ENCODE measurements at regions not wholly inside any gene's neighbourhood (a gene's known extent, or its start where the extent isn't known, plus 50 kb on each side); places are given as distances from the start of the nearest gene placed in this dataset.

- WGBS, 2 experiments (ENCODE audit: low coverage in 1 of 2, low lambda C conversion rate in 2 of 2, missing lambda C conversion rate in 2 of 2) = 37 to 39% methylated on average over 10 of the region's 10 CpGs
- Histone ChIP-seq H3K4me3 (no peak overlapping the region), H3K36me3 (ENCODE audit: low read depth) (no peaks in the 10 kb centered on the region), H3K9me3 (ENCODE audit: low read depth) (no peaks in the 10 kb centered on the region), H3K4me2 (ENCODE audit: unreplicated experiment) (no peak overlapping the region), H4K20me1 (ENCODE audit: insufficient read depth) (no peaks in the 10 kb centered on the region), H3K79me2 (ENCODE audit: insufficient read depth) (no peaks in the 10 kb centered on the region), H3K9ac (no peak overlapping the region), H3K4me1 (ENCODE audit: insufficient read depth) (no peaks in the 10 kb centered on the region), H2AFZ (no peak overlapping the region), H3K27me3 (replicated peaks; ENCODE audit: insufficient read depth) (peaks cover 27% of the 10 kb centered on the region), H3K27ac (no peak overlapping the region), H3F3A (ENCODE audit: insufficient read depth) (no peaks in the 10 kb centered on the region), H3K9me2 (ENCODE audit: insufficient read depth) (no peaks in the 10 kb centered on the region)
- in situ Hi-C loops (cut with MboI) = no loop called here
- no peak for DNase-seq
- TF ChIP-seq EZH2phosphoT487 (IDR thresholded peaks at IDR 0.05; ENCODE audit: insufficient read depth, low read depth) = no peak
- no peak for TF ChIP-seq EZH2 (IDR thresholded peaks at IDR 0.05; ENCODE audit: insufficient read depth, poor library complexity, severe bottlenecking)
Measured at GRCh38 chr2:105183555-105184323, 57.8 kb upstream of the GPR45 start.

GRCh38 chr2:105184420-105184819 is 57.1 kb upstream of the GPR45 start:
- Histone ChIP-seq H3K79me2 (ENCODE audit: insufficient read depth) (no peaks in the 10 kb centered on the region), H3K9ac (no peak overlapping the region), H3K27ac (no peak overlapping the region), H3F3A (ENCODE audit: insufficient read depth) (no peaks in the 10 kb centered on the region), H3K4me3 (no peak overlapping the region), H3K4me1 (ENCODE audit: insufficient read depth) (no peaks in the 10 kb centered on the region), H4K20me1 (ENCODE audit: insufficient read depth) (no peaks in the 10 kb centered on the region), H3K27me3 (replicated peaks; ENCODE audit: insufficient read depth) (peaks cover 27% of the 10 kb centered on the region), H3K9me2 (ENCODE audit: insufficient read depth) (no peaks in the 10 kb centered on the region), H3K36me3 (ENCODE audit: low read depth) (no peaks in the 10 kb centered on the region), H2AFZ (no peak overlapping the region), H3K9me3 (ENCODE audit: low read depth) (no peaks in the 10 kb centered on the region), H3K4me2 (ENCODE audit: unreplicated experiment) (no peak overlapping the region)
- 42 to 43% methylated on average over 8 of the region's 8 CpGs for WGBS, 2 experiments (ENCODE audit: low coverage in 1 of 2, low lambda C conversion rate in 2 of 2, missing lambda C conversion rate in 2 of 2)
- no peak for TF ChIP-seq EZH2 (IDR thresholded peaks at IDR 0.05; ENCODE audit: insufficient read depth, poor library complexity, severe bottlenecking)
- TF ChIP-seq EZH2phosphoT487 (IDR thresholded peaks at IDR 0.05; ENCODE audit: insufficient read depth, low read depth) = no peak
- no peak for DNase-seq
- in situ Hi-C loops (cut with MboI) = no loop called here

GRCh38 chr2:105186967-105187498 is 54.5 kb upstream of the GPR45 start:
- no peaks in the 10 kb centered on the region for H3K9me2 ChIP-seq (ENCODE audit: insufficient read depth)
- no peaks in the 10 kb centered on the region for H3K79me2 ChIP-seq (ENCODE audit: insufficient read depth)
- H3K27ac ChIP-seq = no peak overlapping the region
- H3K9me3 ChIP-seq (ENCODE audit: low read depth) = no peaks in the 10 kb centered on the region
- H3K27me3 ChIP-seq (replicated peaks; ENCODE audit: insufficient read depth) = peaks cover 21% of the 10 kb centered on the region; the same call in 1 of the 2 replicates
- in situ Hi-C loops (cut with MboI) = no loop called here
- TF ChIP-seq EZH2 (IDR thresholded peaks at IDR 0.05; ENCODE audit: insufficient read depth, poor library complexity, severe bottlenecking) (no peak), EZH2phosphoT487 (IDR thresholded peaks at IDR 0.05; ENCODE audit: insufficient read depth, low read depth) (no peak)
- no peak for DNase-seq
- H3K4me1 ChIP-seq (ENCODE audit: insufficient read depth) = no peaks in the 10 kb centered on the region
- WGBS, 2 experiments (ENCODE audit: low coverage in 1 of 2, low lambda C conversion rate in 2 of 2, missing lambda C conversion rate in 2 of 2) = 40 to 44% methylated on average over 6 of the region's 6 CpGs
- no peaks in the 10 kb centered on the region for H3F3A ChIP-seq (ENCODE audit: insufficient read depth)
- H4K20me1 ChIP-seq (ENCODE audit: insufficient read depth) = no peaks in the 10 kb centered on the region
- no peaks in the 10 kb centered on the region for H3K36me3 ChIP-seq (ENCODE audit: low read depth)
- no peak overlapping the region for H3K9ac ChIP-seq
- H2AFZ ChIP-seq = no peak overlapping the region
- H3K4me2 ChIP-seq (ENCODE audit: unreplicated experiment) = no peak overlapping the region
- no peak overlapping the region for H3K4me3 ChIP-seq

GRCh38 chr2:105187531-105187930 is 54.0 kb upstream of the GPR45 start:
- H3K4me1 ChIP-seq (ENCODE audit: insufficient read depth) = no peaks in the 10 kb centered on the region
- no peak overlapping the region for H3K27ac ChIP-seq
- in situ Hi-C loops (cut with MboI) = no loop called here
- no peak overlapping the region for H3K4me3 ChIP-seq
- 42 to 46% methylated on average over 7 of the region's 7 CpGs for WGBS, 2 experiments (ENCODE audit: low coverage in 1 of 2, low lambda C conversion rate in 2 of 2, missing lambda C conversion rate in 2 of 2)
- H3K4me2 ChIP-seq (ENCODE audit: unreplicated experiment) = no peak overlapping the region
- no peaks in the 10 kb centered on the region for H3K36me3 ChIP-seq (ENCODE audit: low read depth)
- H3K9me3 ChIP-seq (ENCODE audit: low read depth) = no peaks in the 10 kb centered on the region
- H2AFZ ChIP-seq = no peak overlapping the region
- H4K20me1 ChIP-seq (ENCODE audit: insufficient read depth) = no peaks in the 10 kb centered on the region
- peak; percentile 7 for DNase-seq
- H3K9me2 ChIP-seq (ENCODE audit: insufficient read depth) = no peaks in the 10 kb centered on the region
- H3K79me2 ChIP-seq (ENCODE audit: insufficient read depth) = no peaks in the 10 kb centered on the region
- peaks cover 21% of the 10 kb centered on the region; the same call in 1 of the 2 replicates for H3K27me3 ChIP-seq (replicated peaks; ENCODE audit: insufficient read depth)
- TF ChIP-seq EZH2 (IDR thresholded peaks at IDR 0.05; ENCODE audit: insufficient read depth, poor library complexity, severe bottlenecking) (no peak), EZH2phosphoT487 (IDR thresholded peaks at IDR 0.05; ENCODE audit: insufficient read depth, low read depth) (no peak)
- H3K9ac ChIP-seq = no peak overlapping the region
- H3F3A ChIP-seq (ENCODE audit: insufficient read depth) = no peaks in the 10 kb centered on the region

All from GM23248 (cell line).